HL-60 (cell line): ENCODE measurements at regions not wholly inside any gene's neighbourhood (a gene's known extent, or its start where the extent isn't known, plus 50 kb on each side); places are given as distances from the start of the nearest gene placed in this dataset.

ENCODE experiments used
- GABPA ChIP-seq: IDR thresholded peaks from 2 replicates; pipeline ENCODE4 v1.6.1; 2012; ENCODE audit warnings: low read depth
- POLR2AphosphoS5 ChIP-seq: IDR thresholded peaks from 2 replicates; pipeline ENCODE4 v1.6.1; 2012; ENCODE audit warnings: low read depth
- SPI1 ChIP-seq: IDR thresholded peaks from 2 replicates; pipeline ENCODE4 v1.6.1; 2012; ENCODE audit warnings: low read depth, mild to moderate bottlenecking, borderline replicate concordance
- TF ChIP-seq, protein P1 (sequence below): IDR thresholded peaks from one replicate; pipeline ENCODE4 v1.5.1; 2011; ENCODE audit warnings: low read length, control low read depth, inconsistent platforms; ENCODE audit not compliant: insufficient read depth
- TF ChIP-seq, protein P2 (sequence below): IDR thresholded peaks from 2 replicates; pipeline ENCODE4 v1.6.1; 2012; ENCODE audit warnings: low read depth; ENCODE audit not compliant: insufficient replicate concordance

GRCh38 chr2:870426-870825 is 80.2 kb upstream of the SNTG2 start:
- TF ChIP-seq, protein P1, sequence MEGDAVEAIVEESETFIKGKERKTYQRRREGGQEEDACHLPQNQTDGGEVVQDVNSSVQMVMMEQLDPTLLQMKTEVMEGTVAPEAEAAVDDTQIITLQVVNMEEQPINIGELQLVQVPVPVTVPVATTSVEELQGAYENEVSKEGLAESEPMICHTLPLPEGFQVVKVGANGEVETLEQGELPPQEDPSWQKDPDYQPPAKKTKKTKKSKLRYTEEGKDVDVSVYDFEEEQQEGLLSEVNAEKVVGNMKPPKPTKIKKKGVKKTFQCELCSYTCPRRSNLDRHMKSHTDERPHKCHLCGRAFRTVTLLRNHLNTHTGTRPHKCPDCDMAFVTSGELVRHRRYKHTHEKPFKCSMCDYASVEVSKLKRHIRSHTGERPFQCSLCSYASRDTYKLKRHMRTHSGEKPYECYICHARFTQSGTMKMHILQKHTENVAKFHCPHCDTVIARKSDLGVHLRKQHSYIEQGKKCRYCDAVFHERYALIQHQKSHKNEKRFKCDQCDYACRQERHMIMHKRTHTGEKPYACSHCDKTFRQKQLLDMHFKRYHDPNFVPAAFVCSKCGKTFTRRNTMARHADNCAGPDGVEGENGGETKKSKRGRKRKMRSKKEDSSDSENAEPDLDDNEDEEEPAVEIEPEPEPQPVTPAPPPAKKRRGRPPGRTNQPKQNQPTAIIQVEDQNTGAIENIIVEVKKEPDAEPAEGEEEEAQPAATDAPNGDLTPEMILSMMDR, result no peak
- TF ChIP-seq POLR2AphosphoS5, result no peak
- TF ChIP-seq GABPA, result no peak
- TF ChIP-seq, protein P2, sequence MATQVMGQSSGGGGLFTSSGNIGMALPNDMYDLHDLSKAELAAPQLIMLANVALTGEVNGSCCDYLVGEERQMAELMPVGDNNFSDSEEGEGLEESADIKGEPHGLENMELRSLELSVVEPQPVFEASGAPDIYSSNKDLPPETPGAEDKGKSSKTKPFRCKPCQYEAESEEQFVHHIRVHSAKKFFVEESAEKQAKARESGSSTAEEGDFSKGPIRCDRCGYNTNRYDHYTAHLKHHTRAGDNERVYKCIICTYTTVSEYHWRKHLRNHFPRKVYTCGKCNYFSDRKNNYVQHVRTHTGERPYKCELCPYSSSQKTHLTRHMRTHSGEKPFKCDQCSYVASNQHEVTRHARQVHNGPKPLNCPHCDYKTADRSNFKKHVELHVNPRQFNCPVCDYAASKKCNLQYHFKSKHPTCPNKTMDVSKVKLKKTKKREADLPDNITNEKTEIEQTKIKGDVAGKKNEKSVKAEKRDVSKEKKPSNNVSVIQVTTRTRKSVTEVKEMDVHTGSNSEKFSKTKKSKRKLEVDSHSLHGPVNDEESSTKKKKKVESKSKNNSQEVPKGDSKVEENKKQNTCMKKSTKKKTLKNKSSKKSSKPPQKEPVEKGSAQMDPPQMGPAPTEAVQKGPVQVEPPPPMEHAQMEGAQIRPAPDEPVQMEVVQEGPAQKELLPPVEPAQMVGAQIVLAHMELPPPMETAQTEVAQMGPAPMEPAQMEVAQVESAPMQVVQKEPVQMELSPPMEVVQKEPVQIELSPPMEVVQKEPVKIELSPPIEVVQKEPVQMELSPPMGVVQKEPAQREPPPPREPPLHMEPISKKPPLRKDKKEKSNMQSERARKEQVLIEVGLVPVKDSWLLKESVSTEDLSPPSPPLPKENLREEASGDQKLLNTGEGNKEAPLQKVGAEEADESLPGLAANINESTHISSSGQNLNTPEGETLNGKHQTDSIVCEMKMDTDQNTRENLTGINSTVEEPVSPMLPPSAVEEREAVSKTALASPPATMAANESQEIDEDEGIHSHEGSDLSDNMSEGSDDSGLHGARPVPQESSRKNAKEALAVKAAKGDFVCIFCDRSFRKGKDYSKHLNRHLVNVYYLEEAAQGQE, result no peak
- no peak for TF ChIP-seq SPI1
